ENCODE measurements at regions not wholly inside any gene's neighbourhood (a gene's known extent, or its start where the extent isn't known, plus 50 kb on each side); places are given as distances from the start of the nearest gene placed in this dataset.
"Not testable (repeated sequence)": the region's sequence is repeated elsewhere in the genome, so short reads cannot be mapped to it uniquely, and the experiment has no call there.

DNA sequence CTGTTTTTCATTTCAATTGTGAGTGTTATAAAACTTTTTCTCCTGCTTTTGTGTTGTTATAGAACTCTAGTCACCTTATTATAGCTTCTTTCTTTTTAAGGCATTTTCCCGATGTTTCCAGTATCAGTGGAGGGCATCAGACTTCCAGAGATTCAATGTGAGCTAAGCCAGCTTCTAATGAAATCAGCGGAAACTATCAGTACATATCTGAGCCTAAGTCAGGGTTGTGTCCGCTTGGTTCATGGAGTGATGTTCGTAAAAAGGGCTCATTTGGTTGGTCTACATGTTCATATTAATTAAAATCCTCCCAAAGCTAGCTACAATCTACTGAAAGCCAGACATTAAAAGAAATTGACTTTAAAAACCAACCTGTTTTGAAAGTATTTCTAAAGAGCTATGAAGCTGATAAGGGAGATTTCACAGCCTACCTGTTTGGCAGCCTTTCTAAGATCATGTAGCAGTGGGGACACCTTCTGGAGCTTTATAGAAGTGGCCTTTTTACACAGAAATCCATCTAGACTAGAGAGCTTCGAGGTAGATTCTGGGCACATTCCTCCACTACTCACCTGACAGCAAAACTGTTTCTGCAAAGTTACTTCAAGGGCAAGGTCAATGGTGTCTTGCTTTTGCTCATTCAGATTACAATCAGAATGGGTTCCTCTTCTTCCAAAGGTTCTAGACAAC lies 227.1 kb upstream of the NBPF12 start:
- H3K36me3 ChIP-seq (ENCODE audit: control insufficient read depth, insufficient read depth, low read length); H3K9ac ChIP-seq; H2AFZ ChIP-seq; H3K4me1 ChIP-seq; H3K4me2 ChIP-seq (ENCODE audit: low read length); H3K27ac ChIP-seq; H3K27me3 ChIP-seq (ENCODE audit: control insufficient read depth, insufficient read depth, low read length); H3K9me3 ChIP-seq (ENCODE audit: control insufficient read depth, low read length); H3K4me3 ChIP-seq (ENCODE audit: low read depth, low read length); H3K79me2 ChIP-seq: not testable (repeated sequence)
- TF ChIP-seq CTCF (IDR thresholded peaks at IDR 0.05) = peak; percentile 22

GRCh38 chr1:146709302-146709701 lies 228.8 kb upstream of the NBPF12 start:
- H3K36me3 ChIP-seq (ENCODE audit: control insufficient read depth, insufficient read depth, low read length); H3K9me3 ChIP-seq (ENCODE audit: control insufficient read depth, low read length); H3K27ac ChIP-seq; H2AFZ ChIP-seq; H3K9ac ChIP-seq; H3K4me1 ChIP-seq; H3K4me3 ChIP-seq (ENCODE audit: low read depth, low read length); H3K27me3 ChIP-seq (ENCODE audit: control insufficient read depth, insufficient read depth, low read length); H3K4me2 ChIP-seq (ENCODE audit: low read length); H3K79me2 ChIP-seq: not testable (repeated sequence)

DNA sequence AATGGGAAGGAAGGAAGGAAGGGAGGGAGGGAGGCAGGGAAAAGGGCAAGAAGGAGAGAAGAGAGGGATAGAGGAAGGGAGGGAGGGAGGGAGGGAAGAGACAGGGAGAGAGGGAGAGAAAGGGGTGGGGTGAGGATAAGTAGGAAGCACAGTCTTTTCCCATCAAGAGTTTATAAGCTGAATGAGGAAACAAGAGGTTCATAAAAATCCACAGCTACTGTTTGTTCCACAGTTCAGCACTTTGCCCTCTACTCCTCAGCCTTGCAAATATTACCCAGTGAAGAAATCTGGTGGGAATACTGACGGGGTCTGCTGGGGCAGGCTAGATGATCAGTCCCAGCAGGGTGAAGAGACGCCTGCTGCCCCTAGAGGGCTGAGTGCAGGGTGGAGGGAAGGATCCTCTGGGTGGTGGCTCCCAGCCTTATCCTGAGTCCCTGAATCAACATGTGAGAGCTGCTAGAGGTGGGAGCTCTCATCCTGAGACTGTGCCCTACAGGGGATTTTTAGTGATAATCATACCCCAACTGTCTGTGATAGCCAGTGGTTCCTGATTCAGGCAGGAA lies 233.9 kb upstream of the NBPF12 start:
- H2AFZ ChIP-seq; H3K4me3 ChIP-seq (ENCODE audit: low read depth, low read length); H3K4me2 ChIP-seq (ENCODE audit: low read length); H3K79me2 ChIP-seq; H3K4me1 ChIP-seq; H3K9me3 ChIP-seq (ENCODE audit: control insufficient read depth, low read length); H3K27ac ChIP-seq; H3K27me3 ChIP-seq (ENCODE audit: control insufficient read depth, insufficient read depth, low read length); H3K9ac ChIP-seq; H3K36me3 ChIP-seq (ENCODE audit: control insufficient read depth, insufficient read depth, low read length): not testable (repeated sequence)

GRCh38 chr1:146701320-146701719 lies 236.8 kb upstream of the NBPF12 start:
- H3K4me3 ChIP-seq (ENCODE audit: low read depth, low read length); H3K4me2 ChIP-seq (ENCODE audit: low read length); H3K9me3 ChIP-seq (ENCODE audit: control insufficient read depth, low read length); H2AFZ ChIP-seq; H3K27me3 ChIP-seq (ENCODE audit: control insufficient read depth, insufficient read depth, low read length); H3K4me1 ChIP-seq; H3K36me3 ChIP-seq (ENCODE audit: control insufficient read depth, insufficient read depth, low read length); H3K79me2 ChIP-seq; H3K27ac ChIP-seq; H3K9ac ChIP-seq: not testable (repeated sequence)

DNA sequence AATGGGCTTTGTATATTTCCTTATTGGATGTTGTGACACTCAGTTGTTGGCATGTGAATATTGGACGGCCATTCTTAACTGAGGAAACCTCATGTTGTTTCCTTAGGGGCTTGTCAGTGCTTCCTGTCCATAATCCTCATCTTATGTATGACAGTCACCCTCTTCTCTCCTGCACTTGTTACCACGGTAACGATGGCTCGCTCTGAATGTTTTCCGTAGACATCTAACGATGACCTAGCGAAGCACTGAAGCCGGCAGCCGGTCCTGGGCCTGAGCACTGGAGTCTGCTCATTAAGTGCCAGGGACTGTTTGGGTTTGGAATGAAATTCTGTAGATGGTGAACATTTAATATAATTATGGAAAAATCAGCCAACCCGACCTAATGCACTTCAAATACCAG lies 242.7 kb upstream of the NBPF12 start:
- H3K4me3 ChIP-seq (ENCODE audit: low read depth, low read length); H3K9ac ChIP-seq; H3K27ac ChIP-seq; H3K9me3 ChIP-seq (ENCODE audit: control insufficient read depth, low read length); H3K4me1 ChIP-seq; H3K36me3 ChIP-seq (ENCODE audit: control insufficient read depth, insufficient read depth, low read length); H3K4me2 ChIP-seq (ENCODE audit: low read length); H3K79me2 ChIP-seq; H3K27me3 ChIP-seq (ENCODE audit: control insufficient read depth, insufficient read depth, low read length); H2AFZ ChIP-seq: not testable (repeated sequence)

- not testable (repeated sequence) for H3K9ac ChIP-seq; H3K4me3 ChIP-seq (ENCODE audit: low read depth, low read length); H3K9me3 ChIP-seq (ENCODE audit: control insufficient read depth, low read length); H3K79me2 ChIP-seq; H3K27ac ChIP-seq; H3K36me3 ChIP-seq (ENCODE audit: control insufficient read depth, insufficient read depth, low read length); H3K4me2 ChIP-seq (ENCODE audit: low read length); H3K27me3 ChIP-seq (ENCODE audit: control insufficient read depth, insufficient read depth, low read length); H3K4me1 ChIP-seq; H2AFZ ChIP-seq
Observed at GRCh38 chr1:146691798-146692197, 246.3 kb upstream of the NBPF12 start.

DNA sequence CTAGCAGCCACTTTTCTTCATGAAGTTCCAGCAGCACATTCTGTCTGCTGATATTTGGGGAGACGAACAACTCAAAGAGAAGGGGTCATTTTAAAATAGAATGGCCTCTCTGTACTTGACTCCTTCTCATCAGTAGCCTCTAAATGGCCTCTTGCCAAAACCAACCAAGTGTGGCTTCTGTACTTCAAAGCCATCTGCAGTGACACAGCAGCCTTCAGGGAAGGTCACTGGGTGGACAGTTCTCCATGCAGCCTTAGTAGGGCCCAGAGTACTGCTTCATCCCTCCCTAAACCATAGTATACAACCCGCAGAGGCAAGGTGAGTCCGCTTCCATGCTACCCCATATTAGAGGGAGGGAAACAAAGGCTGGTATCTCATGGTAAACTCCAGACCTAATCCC lies 249.2 kb upstream of the NBPF12 start:
- not testable (repeated sequence) for H3K27ac ChIP-seq; H3K4me2 ChIP-seq (ENCODE audit: low read length); H3K79me2 ChIP-seq; H3K4me3 ChIP-seq (ENCODE audit: low read depth, low read length); H3K27me3 ChIP-seq (ENCODE audit: control insufficient read depth, insufficient read depth, low read length); H3K36me3 ChIP-seq (ENCODE audit: control insufficient read depth, insufficient read depth, low read length); H3K9me3 ChIP-seq (ENCODE audit: control insufficient read depth, low read length); H3K9ac ChIP-seq; H3K4me1 ChIP-seq; H2AFZ ChIP-seq

GRCh38 chr1:146686777-146687366 lies 251.3 kb upstream of the NBPF12 start:
- not testable (repeated sequence) for H3K9me3 ChIP-seq (ENCODE audit: control insufficient read depth, low read length); H3K4me2 ChIP-seq (ENCODE audit: low read length); H3K4me1 ChIP-seq; H3K36me3 ChIP-seq (ENCODE audit: control insufficient read depth, insufficient read depth, low read length); H3K9ac ChIP-seq; H3K4me3 ChIP-seq (ENCODE audit: low read depth, low read length); H2AFZ ChIP-seq; H3K27me3 ChIP-seq (ENCODE audit: control insufficient read depth, insufficient read depth, low read length); H3K27ac ChIP-seq; H3K79me2 ChIP-seq

DNA sequence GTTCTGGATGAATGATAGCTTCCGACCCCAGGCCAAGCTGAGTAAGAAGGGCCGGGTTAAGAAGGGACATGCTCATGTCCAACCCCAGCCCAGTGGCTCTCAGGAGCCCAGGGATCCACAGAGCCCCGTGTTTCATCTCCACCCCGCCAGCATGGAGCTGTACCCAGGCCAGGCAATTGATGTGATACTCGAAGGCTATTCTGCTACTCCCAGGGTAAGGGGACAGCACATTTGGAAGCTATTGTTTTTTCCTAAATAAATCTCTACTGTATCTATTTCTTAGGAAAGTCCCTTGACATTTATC lies 255.0 kb upstream of the NBPF12 start:
- H3K4me2 ChIP-seq (ENCODE audit: low read length); H3K27me3 ChIP-seq (ENCODE audit: control insufficient read depth, insufficient read depth, low read length); H3K9ac ChIP-seq; H3K79me2 ChIP-seq; H3K4me1 ChIP-seq; H3K4me3 ChIP-seq (ENCODE audit: low read depth, low read length); H3K9me3 ChIP-seq (ENCODE audit: control insufficient read depth, low read length); H2AFZ ChIP-seq; H3K27ac ChIP-seq; H3K36me3 ChIP-seq (ENCODE audit: control insufficient read depth, insufficient read depth, low read length): not testable (repeated sequence)

- not testable (repeated sequence) for H3K27me3 ChIP-seq (ENCODE audit: control insufficient read depth, insufficient read depth, low read length); H3K4me3 ChIP-seq (ENCODE audit: low read depth, low read length); H3K4me1 ChIP-seq; H3K4me2 ChIP-seq (ENCODE audit: low read length); H3K79me2 ChIP-seq; H2AFZ ChIP-seq; H3K36me3 ChIP-seq (ENCODE audit: control insufficient read depth, insufficient read depth, low read length); H3K27ac ChIP-seq; H3K9ac ChIP-seq; H3K9me3 ChIP-seq (ENCODE audit: control insufficient read depth, low read length)
Observed at GRCh38 chr1:146682227-146683125, 255.6 kb upstream of the NBPF12 start.

Data from parathyroid adenoma (tissue), 2 donors.